ENCODE measurements at regions not wholly inside any gene's neighbourhood (a gene's known extent, or its start where the extent isn't known, plus 50 kb on each side); places are given as distances from the start of the nearest gene placed in this dataset.

GRCh38 chr11:96696731-96697130 lies 306.9 kb downstream of the JRKL start:
- H3K36me3 ChIP-seq (ENCODE audit: control insufficient read depth, low read length) = no peaks in the 10 kb centered on the region
- no peaks in the 10 kb centered on the region for H3K4me1 ChIP-seq (ENCODE audit: control insufficient read depth, low read length)
- no peak overlapping the region for H3K4me2 ChIP-seq (ENCODE audit: low read length)
- no peaks in the 10 kb centered on the region; the same call in 1 of the 2 replicates for H3K9me2 ChIP-seq (replicated peaks; ENCODE audit: control insufficient read depth, low read length)
- no peak overlapping the region for H3K4me3 ChIP-seq (ENCODE audit: low read length)
- H4K20me1 ChIP-seq (ENCODE audit: control insufficient read depth, insufficient read depth, low read depth, low read length) = no peaks in the 10 kb centered on the region
- no peak overlapping the region for H3K27ac ChIP-seq (ENCODE audit: low read depth, low read length)
- no peaks in the 10 kb centered on the region for H3F3A ChIP-seq (ENCODE audit: control insufficient read depth, insufficient read depth)
- no peaks in the 10 kb centered on the region for H3K27me3 ChIP-seq (ENCODE audit: control insufficient read depth, low read length)
- H3K9me3 ChIP-seq (ENCODE audit: control insufficient read depth, insufficient read depth, low read length) = no peaks in the 10 kb centered on the region
- TF ChIP-seq EZH2phosphoT487 (IDR thresholded peaks at IDR 0.05; ENCODE audit: borderline replicate concordance, low read length) = no peak
- TF ChIP-seq CTCF (IDR thresholded peaks at IDR 0.05; ENCODE audit: low read depth, low read length, poor library complexity, severe bottlenecking) = no peak
- H3K79me2 ChIP-seq (ENCODE audit: control insufficient read depth, low read length) = no peaks in the 10 kb centered on the region

- Histone ChIP-seq H3K27me3 (ENCODE audit: control insufficient read depth, low read length) (no peaks in the 10 kb centered on the region), H3K36me3 (ENCODE audit: control insufficient read depth, low read length) (no peaks in the 10 kb centered on the region), H3K4me1 (ENCODE audit: control insufficient read depth, low read length) (no peaks in the 10 kb centered on the region), H3K79me2 (ENCODE audit: control insufficient read depth, low read length) (no peaks in the 10 kb centered on the region), H3F3A (ENCODE audit: control insufficient read depth, insufficient read depth) (no peaks in the 10 kb centered on the region), H3K9me3 (ENCODE audit: control insufficient read depth, insufficient read depth, low read length) (no peaks in the 10 kb centered on the region), H3K27ac (ENCODE audit: low read depth, low read length) (no peak overlapping the region), H4K20me1 (ENCODE audit: control insufficient read depth, insufficient read depth, low read depth, low read length) (no peaks in the 10 kb centered on the region), H3K4me2 (ENCODE audit: low read length) (no peak overlapping the region), H3K4me3 (ENCODE audit: low read length) (no peak overlapping the region), H3K9me2 (replicated peaks; ENCODE audit: control insufficient read depth, low read length) (no peaks in the 10 kb centered on the region; the same call in 1 of the 2 replicates)
- TF ChIP-seq CTCF (IDR thresholded peaks at IDR 0.05; ENCODE audit: low read depth, low read length, poor library complexity, severe bottlenecking) (no peak), EZH2phosphoT487 (IDR thresholded peaks at IDR 0.05; ENCODE audit: borderline replicate concordance, low read length) (no peak)
These were observed 307.7 kb downstream of the JRKL start for GRCh38 chr11:96697466-96697865.

- Histone ChIP-seq H3K4me1 (ENCODE audit: control insufficient read depth, low read length) (no peaks in the 10 kb centered on the region), H3K9me3 (ENCODE audit: control insufficient read depth, insufficient read depth, low read length) (no peaks in the 10 kb centered on the region), H3F3A (ENCODE audit: control insufficient read depth, insufficient read depth) (no peaks in the 10 kb centered on the region), H3K4me2 (ENCODE audit: low read length) (no peak overlapping the region), H3K9me2 (replicated peaks; ENCODE audit: control insufficient read depth, low read length) (no peaks in the 10 kb centered on the region), H3K4me3 (ENCODE audit: low read length) (no peak overlapping the region), H3K27ac (ENCODE audit: low read depth, low read length) (no peak overlapping the region), H4K20me1 (ENCODE audit: control insufficient read depth, insufficient read depth, low read depth, low read length) (no peaks in the 10 kb centered on the region), H3K79me2 (ENCODE audit: control insufficient read depth, low read length) (no peaks in the 10 kb centered on the region), H3K27me3 (ENCODE audit: control insufficient read depth, low read length) (no peaks in the 10 kb centered on the region), H3K36me3 (ENCODE audit: control insufficient read depth, low read length) (no peaks in the 10 kb centered on the region)
- no peak for TF ChIP-seq CTCF (IDR thresholded peaks at IDR 0.05; ENCODE audit: low read depth, low read length, poor library complexity, severe bottlenecking)
- TF ChIP-seq EZH2phosphoT487 (IDR thresholded peaks at IDR 0.05; ENCODE audit: borderline replicate concordance, low read length) = no peak
These were observed 315.0 kb downstream of the JRKL start for GRCh38 chr11:96704847-96705246.

GRCh38 chr11:96706761-96707160 lies 316.9 kb downstream of the JRKL start:
- no peak for TF ChIP-seq EZH2phosphoT487 (IDR thresholded peaks at IDR 0.05; ENCODE audit: borderline replicate concordance, low read length)
- TF ChIP-seq CTCF (IDR thresholded peaks at IDR 0.05; ENCODE audit: low read depth, low read length, poor library complexity, severe bottlenecking) = no peak
- no peak overlapping the region for H3K27ac ChIP-seq (ENCODE audit: low read depth, low read length)
- H3K9me3 ChIP-seq (ENCODE audit: control insufficient read depth, insufficient read depth, low read length) = no peaks in the 10 kb centered on the region
- H3K4me2 ChIP-seq (ENCODE audit: low read length) = no peak overlapping the region
- no peak overlapping the region for H3K4me3 ChIP-seq (ENCODE audit: low read length)
- no peaks in the 10 kb centered on the region for H3K4me1 ChIP-seq (ENCODE audit: control insufficient read depth, low read length)
- H3F3A ChIP-seq (ENCODE audit: control insufficient read depth, insufficient read depth) = no peaks in the 10 kb centered on the region
- H4K20me1 ChIP-seq (ENCODE audit: control insufficient read depth, insufficient read depth, low read depth, low read length) = no peaks in the 10 kb centered on the region
- H3K36me3 ChIP-seq (ENCODE audit: control insufficient read depth, low read length) = no peaks in the 10 kb centered on the region
- no peaks in the 10 kb centered on the region for H3K79me2 ChIP-seq (ENCODE audit: control insufficient read depth, low read length)
- no peaks in the 10 kb centered on the region for H3K9me2 ChIP-seq (replicated peaks; ENCODE audit: control insufficient read depth, low read length)
- H3K27me3 ChIP-seq (ENCODE audit: control insufficient read depth, low read length) = no peaks in the 10 kb centered on the region
